WTC11 (cell line): ENCODE measurements at regions not wholly inside any gene's neighbourhood (a gene's known extent, or its start where the extent isn't known, plus 50 kb on each side); places are given as distances from the start of the nearest gene placed in this dataset.

Source experiments
- CBFB ChIP-seq: sonication (generic); formaldehyde crosslinking; IDR thresholded peaks from 2 replicates; pipeline ENCODE4 v1.8.1; 2022; ENCODE audit warnings: mild to moderate bottlenecking, low read depth, missing genetic modification reagents
- CTCF ChIP-seq: fragments of 200-600 bp; IDR thresholded peaks from 2 replicates; pipeline ENCODE4 v1.8.0; 2022; ENCODE audit warnings: antibody characterized with exemption
- MLX ChIP-seq: sonication (generic); formaldehyde crosslinking; IDR thresholded peaks from 2 replicates; pipeline ENCODE4 v1.8.1; 2023; ENCODE audit warnings: mild to moderate bottlenecking, missing genetic modification reagents, moderate library complexity

GRCh38 chr14:23881282-23881681 is 72.3 kb upstream of the DHRS4 start:
- TF ChIP-seq CTCF, result no peak
- no peak for TF ChIP-seq MLX (CRISPR knock-in tag)
- no peak for TF ChIP-seq CBFB (CRISPR knock-in tag)
